NCI-H2196 treated with DMSO at 0.1 percent for 48 hours (cell line): ENCODE measurements at regions not wholly inside any gene's neighbourhood (a gene's known extent, or its start where the extent isn't known, plus 50 kb on each side); places are given as distances from the start of the nearest gene placed in this dataset.

Source experiments
- DNase-seq: peaks from one replicate; lab custom pipeline; 2025; ENCODE audit not compliant: unreplicated experiment; lab: John Stamatoyannopoulos, UW

DNA sequence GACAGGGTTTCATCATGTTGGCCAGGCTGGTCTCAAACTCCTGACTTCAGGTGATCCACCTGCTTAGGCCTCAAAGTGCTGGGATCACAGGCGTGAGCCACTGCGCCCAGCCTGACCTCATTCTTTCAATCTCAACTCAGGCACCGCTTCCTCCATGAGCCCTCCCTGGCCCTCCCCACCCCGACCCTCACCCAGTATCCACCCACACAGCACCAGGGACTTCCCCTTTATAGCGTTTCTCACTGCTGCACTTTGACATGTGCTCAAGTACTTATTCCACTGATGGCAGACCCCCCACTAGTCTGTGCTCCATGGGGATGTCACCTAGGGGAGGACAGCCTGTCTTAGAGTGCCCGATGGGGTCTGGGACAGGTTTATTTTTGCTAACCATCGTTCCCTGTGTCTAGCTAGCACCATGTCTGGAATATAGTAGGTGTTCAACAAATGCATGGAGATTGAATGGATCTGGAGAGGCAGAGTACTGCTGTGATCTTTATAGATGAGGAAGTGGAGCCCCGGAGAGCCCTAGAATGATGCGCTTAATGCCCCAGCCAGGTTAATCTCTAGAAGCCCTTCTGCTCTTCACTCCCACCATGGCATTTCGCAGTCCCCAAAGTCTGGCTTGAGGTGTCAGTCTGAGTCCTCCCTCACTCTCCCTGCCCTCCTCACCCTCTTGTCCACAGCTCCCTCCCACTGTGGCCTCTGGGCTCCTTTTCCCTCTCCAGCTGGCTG lies 258.8 kb downstream of the RPS24 start:
- no peak for DNase-seq

GRCh38 chr10:78292982-78293865 lies 259.6 kb downstream of the RPS24 start:
- peak; percentile 22 for DNase-seq

- no peak for DNase-seq
Measured at GRCh38 chr10:78295242-78295641, 261.6 kb downstream of the RPS24 start.

- no peak for DNase-seq
Measured at GRCh38 chr10:78296785-78297184, 263.1 kb downstream of the RPS24 start.

DNA sequence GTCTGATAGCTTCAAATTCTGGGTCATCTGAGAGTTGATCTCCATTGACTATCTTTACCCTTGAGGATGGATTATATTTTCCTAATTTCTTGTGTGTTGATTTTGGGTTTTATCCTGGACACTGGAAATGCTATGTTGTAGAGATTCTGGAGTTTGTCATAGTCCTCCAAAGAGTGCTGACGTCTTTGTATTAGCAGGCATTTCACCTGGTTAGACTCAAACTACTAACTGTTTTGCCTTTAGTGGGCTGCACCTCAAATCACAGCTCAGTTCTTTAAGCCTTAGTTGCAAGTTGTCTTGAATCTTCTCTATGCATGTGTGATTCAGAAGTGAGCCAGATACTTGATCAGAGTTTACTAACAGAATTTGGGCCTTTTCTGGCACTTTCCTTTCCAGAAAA lies 264.3 kb downstream of the RPS24 start:
- DNase-seq: no peak

DNA sequence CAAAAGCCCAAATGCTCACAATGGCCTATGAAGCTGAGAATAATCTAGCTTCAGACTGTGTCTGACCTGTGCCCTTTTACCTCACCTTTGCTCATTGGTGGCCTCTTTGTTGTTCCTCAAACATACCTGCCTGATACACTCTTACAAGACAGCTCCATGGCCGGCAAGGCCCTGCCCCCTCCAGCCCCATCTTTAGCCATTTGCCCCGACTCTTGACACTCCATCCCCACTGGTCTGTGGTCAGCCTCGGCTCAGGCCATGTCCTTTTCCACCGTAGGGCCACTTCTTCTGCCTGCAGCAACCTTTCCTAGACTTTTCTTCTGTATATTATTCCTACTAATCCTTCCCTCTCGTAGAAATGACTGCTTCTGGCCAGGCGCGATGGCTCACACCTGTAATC lies 265.2 kb downstream of the RPS24 start:
- no peak for DNase-seq

- DNase-seq: no peak
Measured at GRCh38 chr10:78299851-78300468, 266.3 kb downstream of the RPS24 start.

DNA sequence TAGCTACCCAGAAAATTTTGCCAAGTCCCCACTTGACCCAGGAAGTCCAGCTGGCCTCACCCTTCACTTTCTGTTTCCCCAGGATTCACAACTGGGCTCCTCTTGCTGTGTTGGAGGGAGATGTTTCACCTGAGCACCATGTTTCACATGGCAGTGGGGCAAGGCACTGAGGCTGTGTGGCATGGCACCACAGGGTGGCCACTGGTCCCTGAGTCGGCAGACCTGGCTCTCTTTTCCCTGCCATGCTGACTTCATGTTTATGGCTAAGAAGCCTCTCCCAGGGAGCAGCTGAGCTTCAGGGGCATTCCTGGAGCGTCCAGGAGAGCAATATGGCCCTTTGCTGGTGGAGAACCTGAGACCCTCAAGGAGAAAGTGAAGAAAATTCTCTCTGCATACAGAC lies 266.9 kb downstream of the RPS24 start:
- DNase-seq: no peak

DNA sequence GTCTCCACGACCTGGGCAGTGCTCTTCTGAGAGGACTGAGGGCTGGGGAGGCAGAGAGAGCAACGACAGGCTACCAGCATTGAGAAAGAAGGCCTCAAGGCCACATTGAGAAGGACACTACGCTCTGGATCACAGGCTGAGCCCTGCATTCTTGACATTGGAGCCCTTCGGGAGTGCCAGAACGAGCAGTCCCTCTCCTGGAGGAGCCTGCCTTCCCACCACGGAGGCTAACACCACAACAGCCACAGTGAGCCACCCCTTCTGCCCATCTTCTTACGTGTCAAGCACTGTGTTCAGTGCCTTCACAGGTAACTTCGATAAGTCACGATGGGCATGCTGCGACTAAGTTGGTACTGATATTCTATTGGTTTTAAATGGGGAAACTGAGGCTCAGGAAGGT lies 267.8 kb downstream of the RPS24 start:
- no peak for DNase-seq

GRCh38 chr10:78301891-78302738 lies 268.5 kb downstream of the RPS24 start:
- DNase-seq: peak; percentile 5

GRCh38 chr10:78302739-78302988 lies 269.0 kb downstream of the RPS24 start:
- no peak for DNase-seq

GRCh38 chr10:78302989-78303854 lies 269.6 kb downstream of the RPS24 start:
- peak; percentile 81 for DNase-seq

GRCh38 chr10:78304091-78305045 lies 270.7 kb downstream of the RPS24 start:
- no peak for DNase-seq

- no peak for DNase-seq
Measured at GRCh38 chr10:78305311-78305710, 271.6 kb downstream of the RPS24 start.

- no peak for DNase-seq
Measured at GRCh38 chr10:78306358-78306757, 272.7 kb downstream of the RPS24 start.

DNA sequence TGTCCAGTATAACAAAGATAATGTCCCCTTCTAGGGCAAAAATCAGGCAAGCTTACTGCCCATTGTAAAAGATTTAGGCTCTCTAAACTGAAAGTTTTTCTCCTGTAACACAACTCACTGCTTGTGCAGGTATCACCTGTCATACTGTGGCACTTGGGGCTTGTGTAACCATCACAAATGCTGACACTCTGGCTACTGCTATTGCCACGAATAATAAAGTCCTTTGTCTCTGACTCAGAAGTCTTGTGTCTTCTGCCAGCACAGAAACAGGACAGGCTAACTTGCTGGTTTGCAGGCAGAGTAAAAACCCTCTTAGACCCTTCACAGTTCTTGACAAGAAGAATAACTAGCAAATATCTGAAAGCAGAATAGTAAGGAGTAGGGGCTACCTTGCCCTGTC lies 273.9 kb downstream of the RPS24 start:
- DNase-seq: no peak

- no peak for DNase-seq
Measured at GRCh38 chr10:78309536-78310237, 276.0 kb downstream of the RPS24 start.

DNA sequence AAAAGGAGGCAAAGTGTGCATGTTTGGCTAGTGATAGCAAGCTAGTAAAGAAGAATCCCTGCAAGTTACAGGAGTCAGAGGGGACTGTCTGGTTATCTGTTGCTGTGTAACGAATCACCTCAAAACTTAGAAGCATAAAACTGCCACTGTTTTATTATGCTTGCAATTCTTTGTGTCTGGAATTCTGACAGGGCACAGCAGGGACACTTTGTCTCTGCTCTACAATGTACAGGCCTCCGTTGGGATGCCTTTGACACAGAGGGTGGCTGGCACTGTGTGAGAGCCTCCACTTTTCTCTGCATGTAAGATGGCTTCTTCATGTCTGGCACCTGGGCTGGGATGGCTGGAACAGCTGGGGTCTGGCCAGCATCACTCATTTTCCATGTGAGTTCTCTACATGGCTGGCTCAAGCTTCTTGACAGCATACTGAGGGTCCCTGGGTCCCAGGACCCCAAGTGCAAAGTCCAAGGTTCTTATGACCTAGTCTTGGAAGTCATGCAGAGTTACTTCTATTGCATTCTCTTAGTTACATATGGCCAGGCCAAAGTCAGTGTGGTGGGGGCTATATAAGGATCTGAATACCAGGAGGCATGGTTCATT lies 276.9 kb downstream of the RPS24 start:
- no peak for DNase-seq
